ENCODE measurements at regions not wholly inside any gene's neighbourhood (a gene's known extent, or its start where the extent isn't known, plus 50 kb on each side); places are given as distances from the start of the nearest gene placed in this dataset.

DNA sequence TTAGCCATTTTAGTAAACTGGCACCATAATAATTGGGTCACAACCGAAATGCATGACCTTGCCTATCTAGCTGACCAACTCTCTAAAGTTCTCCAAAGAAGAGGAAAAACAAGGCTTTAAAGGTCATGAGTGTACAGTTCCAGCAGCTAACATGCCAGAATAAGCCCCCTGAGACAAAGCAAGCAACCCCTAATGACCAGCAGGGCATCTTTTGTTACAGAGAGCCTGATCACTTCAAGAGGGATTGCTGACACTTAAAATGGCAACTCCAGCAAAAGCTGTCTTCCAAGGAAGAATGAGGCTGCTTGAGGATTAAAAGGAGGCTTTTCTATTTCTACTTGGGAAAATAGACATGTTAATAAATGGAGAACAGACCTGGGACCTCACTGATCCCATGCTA lies 213.6 kb downstream of the CDC14C start:
- peak; percentile 6 for DNase-seq
- Histone ChIP-seq H3K36me3 (replicated peaks; ENCODE audit: control insufficient read depth, insufficient read depth, low read length) (no peaks in the 10 kb centered on the region), H3K27me3 (ENCODE audit: control insufficient read depth, insufficient read depth, low read length) (no peaks in the 10 kb centered on the region), H3K4me3 (ENCODE audit: insufficient read depth, low read depth, low read length) (no peak overlapping the region)

DNA sequence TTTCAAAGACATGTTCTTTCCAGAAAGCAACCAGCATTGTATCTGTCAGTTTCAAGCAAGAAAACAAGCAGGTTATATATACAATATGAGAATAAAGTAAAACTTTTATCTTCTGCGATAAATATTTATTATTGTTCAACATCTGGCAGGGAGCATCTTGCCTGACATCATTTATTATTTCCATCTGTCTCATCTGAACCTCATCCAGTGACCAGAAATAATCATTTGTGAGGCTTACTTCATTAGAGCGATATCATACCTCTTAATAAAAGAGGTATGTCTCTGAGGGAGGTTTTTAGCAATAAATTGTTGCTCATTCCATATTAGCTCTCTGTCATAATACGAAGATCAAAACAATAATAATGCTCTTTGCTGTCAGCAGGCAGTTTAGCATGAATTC lies 226.1 kb downstream of the CDC14C start:
- DNase-seq: no peak
- no peaks in the 10 kb centered on the region for H3K36me3 ChIP-seq (replicated peaks; ENCODE audit: control insufficient read depth, insufficient read depth, low read length)
- no peaks in the 10 kb centered on the region for H3K27me3 ChIP-seq (ENCODE audit: control insufficient read depth, insufficient read depth, low read length)
- H3K4me3 ChIP-seq (ENCODE audit: insufficient read depth, low read depth, low read length): no peak overlapping the region

DNA sequence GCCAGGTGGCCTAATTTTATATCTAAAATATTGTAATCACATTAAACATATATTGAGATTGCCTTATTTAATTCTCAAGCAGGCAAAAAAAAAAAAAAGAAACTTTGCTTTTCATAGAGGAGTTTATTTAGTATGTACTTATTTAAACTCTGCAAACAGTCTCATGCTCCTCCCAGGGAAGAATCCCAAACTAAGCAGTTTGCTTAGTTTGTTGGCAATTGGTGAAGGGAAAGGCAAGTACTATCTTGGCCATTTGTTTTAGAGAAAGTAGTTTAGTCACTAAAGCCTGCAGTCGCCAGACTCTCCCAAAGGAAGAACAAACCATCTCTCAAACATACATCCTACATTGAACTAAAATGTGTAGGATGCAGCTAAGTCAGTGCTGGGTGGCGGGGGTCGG lies 226.8 kb downstream of the CDC14C start:
- Histone ChIP-seq H3K4me3 (ENCODE audit: insufficient read depth, low read depth, low read length) (no peak overlapping the region), H3K27me3 (ENCODE audit: control insufficient read depth, insufficient read depth, low read length) (no peaks in the 10 kb centered on the region), H3K36me3 (replicated peaks; ENCODE audit: control insufficient read depth, insufficient read depth, low read length) (no peaks in the 10 kb centered on the region)
- DNase-seq: no peak

DNA sequence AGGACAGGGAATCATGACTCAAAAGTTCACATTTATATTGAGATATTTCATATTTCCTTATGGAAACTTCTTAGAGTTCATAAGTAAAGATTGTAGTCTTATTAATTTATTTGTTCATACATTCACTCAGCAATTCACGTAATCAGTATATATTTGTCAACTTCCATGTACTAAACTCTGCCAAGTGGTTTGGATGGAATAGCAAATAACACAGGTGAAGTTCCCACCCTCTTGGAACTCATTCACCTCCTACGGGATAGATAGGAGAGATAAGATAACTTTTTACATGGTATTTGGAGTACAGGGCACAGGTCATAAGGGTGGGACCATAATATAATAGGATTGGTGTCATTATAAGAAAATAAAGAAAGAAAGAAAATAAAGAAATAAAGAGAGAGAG lies 234.0 kb downstream of the CDC14C start:
- Histone ChIP-seq H3K27me3 (ENCODE audit: control insufficient read depth, insufficient read depth, low read length) (no peaks in the 10 kb centered on the region), H3K36me3 (replicated peaks; ENCODE audit: control insufficient read depth, insufficient read depth, low read length) (no peaks in the 10 kb centered on the region), H3K4me3 (ENCODE audit: insufficient read depth, low read depth, low read length) (no peak overlapping the region)
- DNase-seq: no peak

DNA sequence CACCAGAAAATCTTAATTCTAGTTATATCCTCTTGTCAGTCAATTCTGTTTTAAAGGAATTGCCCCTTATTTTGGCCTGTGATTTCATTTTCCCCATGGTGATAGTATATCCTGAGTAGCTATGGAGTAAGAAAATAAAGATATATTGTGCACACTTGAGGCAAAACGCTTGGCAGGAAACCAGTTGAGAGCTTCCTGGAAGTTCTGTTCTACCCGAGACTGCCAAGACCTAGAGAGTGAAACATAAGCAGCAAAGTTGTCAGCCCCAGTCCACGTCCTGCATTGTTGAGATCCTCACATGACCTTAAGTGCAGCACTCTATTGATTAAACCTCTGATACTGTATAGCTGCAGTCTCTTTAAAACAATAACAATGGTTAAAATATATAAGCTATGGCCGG lies 235.2 kb downstream of the CDC14C start:
- no peaks in the 10 kb centered on the region for H3K36me3 ChIP-seq (replicated peaks; ENCODE audit: control insufficient read depth, insufficient read depth, low read length)
- H3K27me3 ChIP-seq (ENCODE audit: control insufficient read depth, insufficient read depth, low read length): no peaks in the 10 kb centered on the region
- H3K4me3 ChIP-seq (ENCODE audit: insufficient read depth, low read depth, low read length): no peak overlapping the region
- no peak for DNase-seq

DNA sequence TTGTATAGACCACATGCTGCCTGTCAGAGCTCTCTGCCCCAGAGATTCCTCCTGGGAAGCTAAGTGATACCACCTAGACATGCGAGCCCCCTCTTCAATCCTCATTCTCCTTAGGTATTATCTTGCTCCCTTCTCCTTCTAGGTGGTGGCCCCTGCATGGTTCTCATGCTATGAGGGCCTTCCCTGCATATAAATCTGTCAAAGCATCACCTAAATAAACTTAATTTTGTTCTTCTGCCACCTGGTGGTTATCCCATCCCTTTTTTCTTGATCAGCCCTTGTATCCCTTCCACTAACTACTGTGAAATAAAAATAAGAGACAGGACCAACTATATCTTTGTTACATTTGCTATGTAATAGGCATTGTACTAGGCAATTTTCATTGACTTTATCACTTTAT lies 242.1 kb downstream of the CDC14C start:
- Histone ChIP-seq H3K27me3 (ENCODE audit: control insufficient read depth, insufficient read depth, low read length) (no peaks in the 10 kb centered on the region), H3K36me3 (replicated peaks; ENCODE audit: control insufficient read depth, insufficient read depth, low read length) (no peaks in the 10 kb centered on the region), H3K4me3 (ENCODE audit: insufficient read depth, low read depth, low read length) (no peak overlapping the region)
- peak; percentile 14 for DNase-seq

DNA sequence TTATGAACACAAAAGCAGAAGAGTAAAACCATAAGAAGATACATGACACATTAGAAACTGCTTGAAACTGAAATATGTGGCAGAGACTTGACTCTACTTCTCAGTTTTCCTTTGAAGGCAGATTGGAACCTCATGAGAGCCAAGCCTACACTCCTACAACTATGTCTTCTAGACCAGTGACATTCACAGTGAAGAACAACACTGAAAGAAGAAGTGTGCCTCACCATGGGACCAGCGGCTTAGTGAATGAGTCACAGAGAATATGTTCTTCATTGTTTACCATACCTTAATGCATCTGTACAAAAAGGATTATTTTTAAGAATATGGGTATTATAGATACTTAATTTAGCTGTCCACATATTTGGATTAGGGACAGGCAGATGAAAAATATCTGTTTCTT lies 248.3 kb downstream of the CDC14C start:
- no peak for DNase-seq
- Histone ChIP-seq H3K4me3 (ENCODE audit: insufficient read depth, low read depth, low read length) (no peak overlapping the region), H3K36me3 (replicated peaks; ENCODE audit: control insufficient read depth, insufficient read depth, low read length) (no peaks in the 10 kb centered on the region), H3K27me3 (ENCODE audit: control insufficient read depth, insufficient read depth, low read length) (no peaks in the 10 kb centered on the region)

DNA sequence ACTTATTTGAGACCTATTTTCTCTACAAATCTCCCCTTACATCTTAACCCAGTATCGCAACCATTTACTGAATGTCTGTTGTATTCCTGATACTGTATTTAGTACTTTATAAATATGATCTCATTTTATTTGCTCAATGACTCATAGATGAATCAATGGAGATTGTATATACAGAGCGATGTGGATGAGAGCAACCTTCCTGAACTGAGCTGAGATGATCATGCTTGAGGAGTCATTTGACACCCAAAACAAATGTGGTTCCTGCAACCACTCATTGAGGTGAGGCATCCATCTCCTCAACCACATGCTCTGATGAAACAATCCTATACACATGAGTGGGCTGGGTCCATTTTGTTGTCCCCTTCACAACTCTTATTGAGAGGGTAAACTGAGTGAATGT lies 250.0 kb downstream of the CDC14C start:
- H3K27me3 ChIP-seq (ENCODE audit: control insufficient read depth, insufficient read depth, low read length): no peaks in the 10 kb centered on the region
- no peak overlapping the region for H3K4me3 ChIP-seq (ENCODE audit: insufficient read depth, low read depth, low read length)
- no peaks in the 10 kb centered on the region for H3K36me3 ChIP-seq (replicated peaks; ENCODE audit: control insufficient read depth, insufficient read depth, low read length)
- DNase-seq: no peak

DNA sequence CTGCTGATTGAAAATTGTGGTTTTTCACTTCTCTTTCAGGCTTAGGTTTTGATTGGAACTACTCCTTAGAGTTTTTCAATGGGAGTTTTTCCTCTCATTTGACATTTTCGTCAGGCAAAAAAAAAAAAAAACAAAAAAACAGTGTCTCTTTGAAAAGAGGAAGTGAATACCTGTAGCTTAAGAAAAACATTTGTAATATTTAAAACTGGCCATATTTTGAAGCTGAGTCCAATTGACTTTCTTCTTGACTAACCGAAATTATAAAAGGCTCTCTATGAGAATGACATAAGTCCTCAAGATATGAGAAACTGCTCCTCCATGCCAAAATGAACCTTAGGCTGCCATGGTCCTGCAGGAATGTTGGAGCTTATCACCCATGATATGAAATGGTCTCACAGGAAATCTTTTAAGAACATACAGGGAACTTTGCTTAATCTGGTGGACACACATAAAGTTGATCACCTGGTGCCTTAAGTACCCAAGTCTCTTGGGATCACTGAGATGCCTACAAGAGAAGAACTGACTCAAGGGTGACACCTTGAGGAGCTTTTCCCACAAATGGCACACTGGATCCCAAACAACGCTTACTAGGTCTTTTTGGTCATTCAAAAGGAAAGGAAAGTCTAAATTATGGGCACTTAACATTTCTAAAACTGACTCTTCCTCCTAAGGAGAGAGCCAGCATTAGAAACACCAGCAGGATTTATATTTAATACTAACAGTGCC lies 263.4 kb downstream of the CDC14C start:
- no peak for DNase-seq
- no peaks in the 10 kb centered on the region for H3K36me3 ChIP-seq (replicated peaks; ENCODE audit: control insufficient read depth, insufficient read depth, low read length)
- no peak overlapping the region for H3K4me3 ChIP-seq (ENCODE audit: insufficient read depth, low read depth, low read length)
- no peaks in the 10 kb centered on the region for H3K27me3 ChIP-seq (ENCODE audit: control insufficient read depth, insufficient read depth, low read length)

DNA sequence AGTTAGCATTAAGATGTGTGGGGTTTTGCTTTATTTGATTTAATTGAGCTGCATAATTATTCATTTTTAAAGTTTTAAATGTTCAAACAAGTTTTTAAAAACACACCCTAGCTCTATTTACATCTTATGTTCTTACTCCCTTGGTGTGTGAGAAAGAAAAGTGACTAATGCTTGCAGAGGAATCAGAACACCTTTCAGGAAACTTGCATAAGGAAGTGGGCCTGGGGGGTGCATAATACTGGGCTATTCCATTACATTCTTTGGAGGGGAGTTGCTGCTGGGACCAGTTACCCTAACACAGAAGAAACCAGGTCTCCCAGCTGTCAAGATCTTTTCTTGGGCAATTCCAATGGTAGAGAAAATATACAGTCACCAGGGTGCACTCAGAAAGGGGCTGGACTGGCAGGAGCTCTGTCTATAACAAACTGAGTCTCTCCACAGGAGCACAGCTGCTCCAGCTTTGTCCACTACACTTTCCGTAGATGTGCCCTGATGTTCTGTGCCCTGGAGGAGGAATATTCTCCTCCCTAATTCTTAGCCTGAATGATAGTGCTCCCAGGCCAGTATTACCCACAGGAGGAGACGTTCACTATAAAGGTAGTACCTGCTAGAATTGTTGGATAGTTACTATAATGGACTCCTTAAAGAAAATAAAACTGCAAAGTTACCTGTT lies 304.2 kb downstream of the CDC14C start:
- peak; percentile 6 for DNase-seq
- Histone ChIP-seq H3K36me3 (replicated peaks; ENCODE audit: control insufficient read depth, insufficient read depth, low read length) (no peaks in the 10 kb centered on the region), H3K27me3 (ENCODE audit: control insufficient read depth, insufficient read depth, low read length) (no peaks in the 10 kb centered on the region; the same call in 1 of the 2 replicates)

DNA sequence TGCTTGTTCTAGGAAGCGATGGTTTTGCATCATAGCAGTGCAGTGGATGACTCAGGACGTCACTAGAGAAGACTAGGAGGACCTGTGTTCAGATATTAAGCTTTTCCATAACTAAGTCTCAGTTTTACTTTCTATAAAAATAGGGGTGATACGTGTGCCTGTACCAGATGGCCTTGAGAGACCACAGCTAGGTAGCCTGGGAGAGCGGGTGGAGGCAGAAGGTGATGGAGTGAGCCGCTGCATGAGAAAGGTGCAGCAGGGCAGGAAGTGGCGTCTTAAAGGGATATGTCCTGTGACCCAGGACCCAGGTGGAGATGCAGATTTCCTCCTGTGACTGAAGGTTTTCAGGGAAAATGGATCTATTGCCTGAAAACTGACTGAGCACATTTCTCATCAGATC lies 304.9 kb downstream of the CDC14C start:
- Histone ChIP-seq H3K4me3 (ENCODE audit: insufficient read depth, low read depth, low read length) (no peak overlapping the region), H3K36me3 (replicated peaks; ENCODE audit: control insufficient read depth, insufficient read depth, low read length) (no peaks in the 10 kb centered on the region), H3K27me3 (ENCODE audit: control insufficient read depth, insufficient read depth, low read length) (no peaks in the 10 kb centered on the region)
- DNase-seq: peak; percentile 7

More for the DNA sequence above, 304.2 kb downstream of the CDC14C start:
- H3K4me3 ChIP-seq (ENCODE audit: insufficient read depth, low read depth, low read length): no peak overlapping the region

DNA sequence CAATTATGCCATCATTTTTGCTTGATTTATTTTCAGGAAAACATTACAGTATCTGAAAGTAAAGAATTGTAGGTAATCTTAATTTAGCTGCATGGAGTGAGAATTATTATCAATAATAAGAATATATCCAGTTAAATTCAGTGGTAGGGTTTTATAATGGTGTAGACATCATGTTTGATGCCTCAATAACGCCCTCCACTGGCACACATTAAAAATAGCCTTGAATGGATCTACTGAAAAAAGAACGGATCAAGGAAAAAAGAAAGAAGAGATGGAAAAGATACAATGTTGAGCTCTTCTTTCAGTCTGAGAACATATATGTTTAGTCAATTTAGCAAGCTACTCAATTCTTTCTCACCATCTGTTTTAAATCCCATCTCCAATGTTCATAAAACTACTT lies 319.2 kb downstream of the CDC14C start:
- Histone ChIP-seq H3K4me3 (ENCODE audit: insufficient read depth, low read depth, low read length) (no peak overlapping the region), H3K36me3 (replicated peaks; ENCODE audit: control insufficient read depth, insufficient read depth, low read length) (no peaks in the 10 kb centered on the region), H3K27me3 (ENCODE audit: control insufficient read depth, insufficient read depth, low read length) (no peaks in the 10 kb centered on the region)
- no peak for DNase-seq

DNA sequence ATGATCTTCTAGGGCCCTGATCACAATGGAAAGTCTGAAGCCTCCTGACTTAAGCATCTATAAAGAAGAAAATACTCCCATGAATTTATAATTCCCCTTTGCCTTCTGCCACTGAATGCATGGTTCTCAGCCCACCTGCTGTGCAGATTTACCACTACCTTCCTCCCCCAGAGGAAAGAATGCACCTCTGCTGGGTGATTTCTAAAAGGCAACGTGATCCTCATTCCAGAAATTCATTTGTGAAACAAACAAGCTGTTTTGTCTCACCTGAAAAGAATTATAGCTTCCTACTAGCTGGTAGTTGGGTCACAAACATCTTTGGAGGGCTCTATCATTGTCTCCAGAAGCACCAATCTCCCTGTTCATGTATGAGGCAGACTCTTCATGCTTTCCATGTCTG lies 320.2 kb downstream of the CDC14C start:
- Histone ChIP-seq H3K4me3 (ENCODE audit: insufficient read depth, low read depth, low read length) (no peak overlapping the region), H3K36me3 (replicated peaks; ENCODE audit: control insufficient read depth, insufficient read depth, low read length) (no peaks in the 10 kb centered on the region), H3K27me3 (ENCODE audit: control insufficient read depth, insufficient read depth, low read length) (no peaks in the 10 kb centered on the region)
- peak; percentile 9 for DNase-seq

DNA sequence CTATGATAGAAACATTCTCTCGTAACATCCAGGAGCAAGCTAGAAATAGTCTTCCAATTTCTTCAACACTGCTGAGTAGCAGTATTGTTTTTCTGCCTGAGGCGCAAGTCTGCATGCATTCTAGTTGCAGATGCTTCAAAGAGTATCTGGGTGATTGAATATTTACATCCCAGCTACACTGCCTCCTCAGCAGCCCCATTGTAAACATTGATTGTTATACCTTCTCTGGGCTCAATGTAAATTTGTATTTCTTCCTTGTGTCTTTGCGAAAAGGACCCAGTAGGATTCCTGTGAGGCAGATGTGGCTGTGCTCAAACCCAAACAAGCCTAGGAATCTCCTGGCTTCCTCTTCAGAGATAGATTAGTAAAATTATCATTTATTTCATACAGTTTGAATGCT lies 320.7 kb downstream of the CDC14C start:
- H3K4me3 ChIP-seq (ENCODE audit: insufficient read depth, low read depth, low read length): no peak overlapping the region
- peak; percentile 3 for DNase-seq
- no peaks in the 10 kb centered on the region for H3K27me3 ChIP-seq (ENCODE audit: control insufficient read depth, insufficient read depth, low read length)
- H3K36me3 ChIP-seq (replicated peaks; ENCODE audit: control insufficient read depth, insufficient read depth, low read length): no peaks in the 10 kb centered on the region

DNA sequence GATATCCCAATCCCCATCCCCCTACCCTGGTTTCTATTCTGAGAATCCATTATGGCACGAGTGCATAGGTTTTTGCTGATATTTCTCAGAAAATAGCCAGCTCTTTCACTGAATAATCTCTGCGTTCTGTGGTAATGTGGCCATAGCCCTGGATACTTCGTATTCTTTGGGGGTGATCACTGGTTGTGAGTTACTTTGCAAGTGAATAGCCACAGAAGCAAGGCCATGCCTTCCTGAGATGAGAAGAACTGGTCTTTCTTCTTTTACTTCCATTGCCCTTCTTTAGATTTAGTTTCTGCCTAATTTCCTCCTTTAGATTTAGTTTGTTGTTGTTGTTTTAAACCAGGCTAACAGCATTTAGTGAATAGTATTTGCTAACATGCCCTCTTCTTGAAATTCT lies 323.4 kb downstream of the CDC14C start:
- no peaks in the 10 kb centered on the region for H3K36me3 ChIP-seq (replicated peaks; ENCODE audit: control insufficient read depth, insufficient read depth, low read length)
- DNase-seq: no peak
- H3K27me3 ChIP-seq (ENCODE audit: control insufficient read depth, insufficient read depth, low read length): no peaks in the 10 kb centered on the region
- no peak overlapping the region for H3K4me3 ChIP-seq (ENCODE audit: insufficient read depth, low read depth, low read length)

Measured in H7 (cell line).